ENCODE measurements at regions not wholly inside any gene's neighbourhood (a gene's known extent, or its start where the extent isn't known, plus 50 kb on each side); places are given as distances from the start of the nearest gene placed in this dataset.

DNA sequence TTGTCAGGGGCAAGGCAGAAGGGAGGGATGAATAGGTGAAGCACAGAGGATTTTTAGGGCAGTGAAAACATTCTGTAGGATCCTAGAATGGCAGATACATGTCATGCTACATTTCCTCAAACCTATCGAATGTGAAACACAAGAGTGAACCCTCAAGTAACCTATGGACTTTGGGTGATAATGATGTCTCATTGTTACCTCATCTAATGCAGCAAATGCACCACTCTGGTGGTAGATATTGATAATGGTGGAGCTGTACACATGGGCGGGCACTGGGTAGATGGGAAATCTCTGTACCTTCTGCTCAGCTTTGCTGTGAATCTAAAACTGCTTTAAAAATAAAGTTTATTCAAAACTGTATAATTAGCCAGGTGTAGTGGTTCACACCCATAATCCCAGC, 95.2 kb upstream of the NCK2 start:
- no peak for DNase-seq

DNA sequence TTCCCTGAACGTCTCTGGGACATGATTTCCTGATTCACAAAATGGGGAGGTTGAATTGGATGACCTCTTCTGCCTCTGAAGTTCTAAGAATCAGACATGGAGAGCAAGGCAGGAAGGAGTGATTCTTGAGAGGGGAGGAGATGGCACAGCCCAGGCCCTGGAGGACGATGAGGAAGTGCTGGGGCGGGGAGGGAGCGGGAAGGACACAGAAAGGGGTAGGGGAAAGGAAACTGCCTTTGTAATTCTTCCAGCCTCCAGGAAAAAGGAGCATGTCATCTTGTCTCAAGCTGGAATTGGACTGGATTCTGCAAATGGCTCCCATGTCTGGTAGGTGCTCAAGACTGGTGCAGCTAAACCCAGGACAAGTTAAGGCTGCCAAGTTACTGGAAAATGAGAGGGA, 97.0 kb upstream of the NCK2 start:
- DNase-seq = no peak

- DNase-seq = no peak
These were observed 98.0 kb upstream of the NCK2 start for GRCh38 chr2:105646774-105647076.

DNA sequence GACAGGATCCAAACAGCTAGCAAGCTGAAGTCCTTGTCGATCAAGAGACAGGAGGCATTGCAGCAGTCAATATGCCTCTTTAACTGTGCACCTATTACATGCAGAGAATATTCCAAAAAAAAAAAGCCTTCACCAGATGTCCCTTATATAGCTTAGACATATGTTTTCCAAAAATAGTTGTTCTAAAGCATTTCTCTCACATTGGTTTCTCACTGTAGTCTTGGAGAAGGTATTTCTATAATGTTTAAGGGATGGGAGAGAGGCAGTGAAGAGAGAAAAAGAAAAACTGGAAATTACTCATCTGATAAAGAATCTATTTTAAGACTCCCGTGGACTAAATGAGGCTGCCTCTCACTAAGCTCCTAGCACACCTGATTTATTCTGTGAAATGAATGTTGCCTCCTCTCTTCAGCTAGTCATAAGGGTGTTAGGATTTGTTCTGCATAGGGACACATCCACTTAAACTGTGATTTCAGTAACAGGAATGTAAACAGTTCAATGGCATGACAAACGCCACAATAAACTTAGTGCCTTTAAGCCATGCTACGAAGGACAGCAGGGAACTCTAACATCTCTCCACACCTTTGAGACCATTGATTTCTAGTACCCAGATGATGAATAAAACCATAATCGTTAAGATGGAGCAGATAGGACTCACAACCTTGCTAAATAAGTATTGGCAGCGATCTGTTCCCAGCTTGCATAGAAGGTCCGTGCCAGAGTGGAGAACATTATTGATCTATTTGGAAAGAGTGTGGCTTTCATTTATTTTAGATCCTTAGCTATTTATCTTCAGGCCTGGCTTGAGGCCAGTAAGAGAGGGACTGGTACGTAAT, 98.6 kb upstream of the NCK2 start:
- no peak for DNase-seq

- no peak for DNase-seq
These were observed 99.4 kb upstream of the NCK2 start for GRCh38 chr2:105645031-105645937.

- no peak for DNase-seq
These were observed 100.3 kb upstream of the NCK2 start for GRCh38 chr2:105644174-105644980.

DNA sequence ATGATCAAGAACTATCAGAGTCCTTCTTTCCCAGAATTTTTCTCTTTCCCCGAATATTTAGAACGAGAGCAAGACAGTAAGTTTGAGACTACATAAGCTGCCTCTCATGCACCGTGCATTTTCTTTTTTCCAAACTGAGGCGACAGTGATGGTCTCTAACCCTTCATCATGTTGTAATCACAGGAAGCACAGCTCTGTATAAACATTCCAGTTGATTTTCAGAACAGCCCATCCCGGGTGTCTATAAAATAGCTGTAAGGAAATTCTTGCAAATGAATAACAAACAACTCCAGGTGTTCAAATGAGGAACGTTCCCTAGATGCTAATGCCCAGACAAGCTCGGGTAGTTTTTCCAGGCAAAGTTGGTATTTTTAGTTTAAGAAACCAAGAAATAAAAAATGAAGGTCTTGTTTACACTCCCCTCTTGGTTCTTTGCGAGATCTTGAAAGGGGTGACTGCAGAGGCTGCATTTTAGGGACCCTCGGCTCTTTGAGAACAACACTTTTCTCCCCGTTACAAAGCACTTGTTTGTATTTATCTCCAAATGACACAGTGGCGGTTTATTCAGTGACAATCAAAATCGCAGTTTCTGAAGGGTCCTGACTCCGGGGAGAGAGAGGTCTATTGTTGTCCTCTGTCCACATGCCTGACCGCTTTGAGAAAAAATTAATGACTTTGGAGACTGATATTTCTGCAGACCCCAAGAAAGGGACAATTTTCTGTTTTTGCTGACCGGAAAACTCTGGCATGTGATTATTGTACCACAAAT, 101.1 kb upstream of the NCK2 start:
- no peak for DNase-seq

DNA sequence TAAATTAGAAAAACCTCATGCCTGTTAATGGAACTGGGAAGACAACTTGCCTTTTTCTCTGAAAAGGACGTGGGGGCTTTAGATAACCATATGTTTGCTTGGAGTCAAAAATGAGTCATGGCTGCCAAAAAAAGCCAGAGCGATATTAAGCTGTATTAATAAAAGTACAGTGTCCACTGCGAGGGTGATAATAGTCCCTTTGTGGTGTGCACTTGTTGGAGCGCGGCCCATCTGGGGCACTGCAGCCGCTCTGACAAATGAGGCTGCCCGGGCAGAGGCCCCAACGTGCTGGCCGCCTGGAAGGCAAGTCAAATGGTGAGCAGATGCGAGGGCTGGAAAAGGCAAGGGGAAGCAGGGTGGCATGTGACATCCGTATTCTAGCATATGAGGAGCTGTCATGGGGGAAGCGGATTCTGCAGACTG, 103.3 kb upstream of the NCK2 start:
- DNase-seq = no peak

- DNase-seq = no peak
These were observed 104.5 kb upstream of the NCK2 start for GRCh38 chr2:105640246-105640645.

- DNase-seq = no peak
These were observed 108.5 kb upstream of the NCK2 start for GRCh38 chr2:105636109-105636740.

- DNase-seq = no peak
These were observed 109.1 kb upstream of the NCK2 start for GRCh38 chr2:105635564-105635963.

DNA sequence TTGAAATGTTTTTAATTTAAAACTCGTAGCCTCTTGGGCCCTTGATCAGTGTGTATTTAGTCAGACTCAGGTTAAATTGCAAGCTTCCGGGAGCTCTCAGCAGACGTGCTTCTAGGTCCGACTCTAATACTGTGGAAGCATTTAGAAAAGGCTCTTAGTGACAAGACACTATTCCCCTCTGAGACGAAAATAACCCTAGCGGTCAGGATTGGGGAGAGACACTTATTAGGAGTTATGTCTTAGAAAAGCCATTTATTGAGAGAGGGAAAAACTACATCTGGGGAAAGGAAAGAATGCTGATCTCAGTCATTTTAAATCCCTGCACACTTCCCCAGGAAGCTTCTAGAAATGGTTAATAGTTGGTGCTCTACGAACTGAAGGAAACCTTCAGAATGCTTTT, 110.5 kb upstream of the NCK2 start:
- DNase-seq = no peak

GRCh38 chr2:105631922-105632321, 112.8 kb upstream of the NCK2 start:
- no peak for DNase-seq

DNA sequence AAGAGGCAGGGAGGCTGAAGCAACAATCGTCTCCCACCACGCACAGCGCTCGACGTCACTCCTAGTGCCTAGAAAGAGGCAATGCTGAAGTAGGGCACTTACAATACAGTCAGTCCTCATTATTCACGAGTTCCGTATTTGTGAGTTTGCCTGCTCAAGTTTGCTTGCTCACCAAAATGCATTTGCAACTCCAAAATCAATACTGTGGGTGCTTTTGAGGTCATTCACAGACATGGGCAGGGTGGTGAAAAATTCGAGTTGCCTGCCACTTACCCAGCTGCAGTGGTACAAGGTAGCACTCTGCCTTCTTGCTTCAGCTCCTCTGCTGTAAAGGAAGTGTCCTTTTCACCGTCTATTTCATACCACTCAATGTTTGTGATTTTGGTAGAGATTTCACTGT, 113.7 kb upstream of the NCK2 start:
- DNase-seq = no peak

DNA sequence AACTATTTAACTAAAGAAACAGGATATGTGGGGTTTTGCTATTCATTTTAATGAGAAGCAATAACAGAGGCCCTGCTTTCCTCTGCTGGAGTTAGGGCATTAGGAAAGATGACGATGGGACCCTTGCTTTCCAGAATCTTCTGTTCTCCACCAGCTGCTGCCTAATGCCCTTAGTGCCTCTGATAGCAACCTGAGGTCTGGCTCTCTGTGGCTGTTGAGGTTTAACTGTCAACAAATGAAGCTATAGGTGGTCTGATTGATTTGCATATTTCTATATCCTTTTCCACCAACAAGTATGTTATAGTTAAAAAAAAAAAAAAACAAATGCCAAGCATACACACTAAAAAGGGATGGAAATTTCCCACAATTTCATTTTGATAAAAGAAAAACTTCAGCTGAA, 115.1 kb upstream of the NCK2 start:
- no peak for DNase-seq

GRCh38 chr2:105627534-105627933, 117.2 kb upstream of the NCK2 start:
- DNase-seq = no peak

DNA sequence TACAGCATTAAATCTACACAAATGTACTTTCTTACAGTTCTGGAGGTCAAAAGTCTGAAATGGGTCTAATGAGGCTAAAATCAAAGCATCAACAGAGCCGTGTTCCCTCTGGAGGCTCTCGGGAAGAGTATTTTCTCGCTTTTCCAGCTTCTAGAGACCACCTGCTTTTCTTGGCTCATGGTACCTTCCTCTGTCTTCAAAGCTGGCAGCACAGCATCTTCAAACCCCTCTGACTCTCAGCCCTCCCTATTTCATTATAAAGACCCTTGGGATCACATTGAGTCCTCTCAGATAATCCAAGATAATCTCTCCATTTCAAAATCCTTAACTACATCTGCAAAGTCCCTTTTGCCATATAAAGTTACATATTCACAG, 117.8 kb upstream of the NCK2 start:
- DNase-seq = no peak

GRCh38 chr2:105626212-105626965, 118.3 kb upstream of the NCK2 start:
- no peak for DNase-seq

DNA sequence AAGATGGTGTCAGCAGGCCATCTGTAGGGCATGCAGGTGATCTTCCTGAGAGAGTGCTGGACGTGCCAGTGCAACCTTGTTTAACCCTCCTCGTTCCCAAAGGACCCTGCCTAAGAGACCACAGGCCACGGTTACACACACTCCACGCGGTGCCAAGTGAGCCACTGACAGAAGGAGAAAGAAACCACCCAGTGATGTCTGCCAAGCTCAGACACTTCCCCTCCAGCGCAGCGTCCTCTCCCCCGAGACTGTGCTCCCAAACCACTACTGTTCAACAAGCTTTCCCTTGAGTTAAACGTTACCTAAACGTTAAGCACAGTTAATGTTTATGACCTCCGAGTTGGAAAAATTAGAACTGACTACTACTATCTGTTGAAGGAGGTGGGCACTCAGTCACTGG, 119.1 kb upstream of the NCK2 start:
- no peak for DNase-seq

GRCh38 chr2:105621038-105621437, 123.7 kb upstream of the NCK2 start:
- no peak for DNase-seq

DNA sequence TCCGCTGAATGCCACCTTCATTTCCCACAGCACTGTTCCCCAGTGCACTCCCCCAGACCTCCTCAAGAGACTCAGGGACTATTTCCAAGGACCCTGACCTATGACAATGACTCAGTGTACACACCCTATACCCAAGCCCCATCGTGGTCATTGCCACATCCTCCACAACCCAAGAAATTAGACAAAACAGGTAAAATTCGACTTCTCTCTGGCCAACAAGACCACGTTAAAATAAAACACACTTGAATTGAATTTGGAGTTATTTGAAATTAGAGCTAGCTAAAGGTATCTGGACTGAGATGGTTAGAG, 126.4 kb upstream of the NCK2 start:
- DNase-seq = no peak
